GM21526 (cell line): ENCODE measurements at regions not wholly inside any gene's neighbourhood (a gene's known extent, or its start where the extent isn't known, plus 50 kb on each side); places are given as distances from the start of the nearest gene placed in this dataset.
"Not testable (repeated sequence)": the region's sequence is repeated elsewhere in the genome, so short reads cannot be mapped to it uniquely, and the experiment has no call there.

Experiments used
- ATAC-seq: cut with Tn5 transposase; IDR thresholded peaks from one replicate; pipeline ENCODE4 v1.9.1; 2021; ENCODE audit warnings: moderate library complexity; ENCODE audit not compliant: unreplicated experiment, low FRiP score

DNA sequence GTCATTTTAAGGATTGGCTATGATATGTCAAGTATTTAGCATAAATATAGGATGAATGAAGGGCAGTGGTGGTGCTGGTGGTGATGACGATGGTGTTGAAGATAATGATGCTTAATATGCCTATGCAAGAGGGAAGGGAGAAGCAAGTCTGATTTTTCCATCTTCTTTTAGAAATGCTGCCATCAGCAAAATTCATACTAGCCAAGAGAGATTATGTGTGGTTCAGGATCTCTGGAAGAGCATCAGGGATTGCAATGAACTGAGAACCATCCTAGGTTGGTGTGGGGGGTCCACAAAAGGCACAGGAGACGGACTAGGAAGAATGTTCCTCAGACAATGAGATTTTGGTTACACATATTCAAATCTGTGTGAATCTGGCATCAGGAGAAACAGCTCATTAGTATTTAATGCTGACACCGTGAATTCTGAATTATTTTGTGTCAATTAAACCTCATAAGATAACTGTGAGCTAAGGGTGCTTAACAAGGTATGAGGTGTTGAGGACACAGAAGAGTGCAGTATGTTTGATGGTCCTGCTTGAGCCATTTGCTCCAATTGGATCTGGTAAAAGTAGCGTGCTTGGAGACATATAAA, 1120.8 kb upstream of the GOT2 start:
- no peak for ATAC-seq

DNA sequence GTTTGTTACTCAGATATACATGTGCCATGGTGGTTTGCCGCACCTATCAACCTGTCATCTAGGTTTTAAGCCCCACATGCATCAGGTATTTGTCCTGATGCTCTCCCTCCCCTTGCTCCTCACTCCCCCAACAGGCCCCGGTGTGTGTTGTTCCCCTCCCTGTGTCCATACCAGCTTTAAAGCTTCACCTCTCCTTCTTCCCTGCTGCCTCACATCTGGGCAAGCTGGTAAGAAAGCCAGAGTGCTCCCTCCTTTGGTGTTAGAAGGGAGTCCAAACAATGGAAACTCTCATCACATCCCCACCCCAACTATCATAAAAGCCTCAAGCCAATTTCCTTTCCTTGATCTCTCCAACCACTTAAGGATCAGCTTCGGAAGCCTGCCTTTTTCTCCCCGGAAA, 1115.6 kb upstream of the GOT2 start:
- ATAC-seq = no peak

DNA sequence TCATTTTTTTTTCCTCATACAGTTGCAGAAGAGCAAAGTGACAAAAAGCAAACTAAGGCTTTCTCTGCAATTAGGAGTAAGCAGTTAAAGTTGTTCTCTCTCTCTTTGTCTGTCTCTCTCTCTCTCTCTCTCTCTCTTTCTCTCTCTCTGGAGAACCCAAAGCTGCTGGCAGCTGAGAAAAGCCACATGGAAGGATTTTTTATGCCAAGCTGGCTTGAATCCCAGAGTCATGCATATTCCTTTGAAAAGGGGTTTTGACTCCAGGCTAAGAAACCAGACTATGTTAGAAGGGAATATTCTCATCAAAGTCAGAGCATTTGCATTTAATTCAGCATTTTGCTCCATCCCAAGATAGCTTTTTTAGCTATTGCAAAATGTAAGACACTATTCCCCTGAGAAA, 1114.2 kb upstream of the GOT2 start:
- no peak for ATAC-seq

DNA sequence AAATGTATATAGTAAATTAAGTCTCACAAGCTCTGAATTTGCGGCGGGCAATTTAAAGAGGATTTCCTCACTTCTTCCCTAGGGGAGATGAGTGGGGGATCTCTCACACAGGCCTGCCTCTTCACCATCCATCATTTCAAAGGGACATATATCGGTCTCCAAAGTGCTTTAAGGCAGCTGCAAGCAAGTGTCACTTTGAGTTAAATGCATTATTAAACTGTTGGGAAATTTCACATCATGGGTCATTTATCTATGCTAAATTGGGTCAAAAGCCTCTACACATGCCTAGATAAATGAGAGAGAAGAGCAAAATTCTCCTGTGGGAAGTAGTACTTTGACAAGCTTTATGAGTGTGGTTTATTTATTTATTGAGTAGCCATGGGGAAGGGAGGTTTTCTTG, 1106.1 kb upstream of the GOT2 start:
- ATAC-seq = no peak

DNA sequence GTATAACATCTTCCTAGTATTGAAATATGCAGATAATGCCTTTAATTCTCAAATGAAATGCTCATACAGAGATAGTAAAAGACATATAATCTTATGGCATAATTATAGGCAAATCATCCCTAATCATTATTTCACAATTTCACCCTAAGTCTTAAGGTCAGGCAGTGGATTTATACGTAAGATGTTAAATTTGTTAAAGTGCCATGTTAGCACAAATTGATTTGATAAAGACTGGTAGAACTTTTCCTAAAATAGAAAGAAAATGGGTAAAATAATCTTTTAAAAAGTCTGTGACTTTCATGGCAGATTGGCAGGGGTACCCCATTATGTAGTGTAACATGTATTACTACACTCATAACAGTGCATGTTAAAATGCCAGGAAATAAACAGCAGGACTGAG, 1092.7 kb upstream of the GOT2 start:
- no peak for ATAC-seq

DNA sequence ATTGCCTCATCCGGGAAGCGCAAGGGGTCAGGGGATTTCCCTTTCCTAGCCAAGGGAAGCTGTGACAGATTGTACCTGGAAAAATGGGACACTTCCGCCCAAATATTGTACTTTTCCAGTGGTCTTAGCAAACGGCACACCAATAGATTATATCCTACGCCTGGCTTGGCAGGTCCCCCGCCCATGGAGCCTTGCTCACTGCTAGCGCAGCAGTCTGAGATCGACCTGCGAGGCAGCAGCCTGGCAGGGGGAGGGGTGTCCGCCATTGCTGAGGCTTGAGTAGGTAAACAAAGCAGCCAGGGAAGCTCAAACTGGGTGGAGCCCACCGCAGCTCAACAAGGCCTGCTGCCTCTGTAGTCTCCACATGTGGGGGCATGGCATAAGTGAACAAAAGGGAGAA, 1075.4 kb upstream of the GOT2 start:
- ATAC-seq = not testable (repeated sequence)

DNA sequence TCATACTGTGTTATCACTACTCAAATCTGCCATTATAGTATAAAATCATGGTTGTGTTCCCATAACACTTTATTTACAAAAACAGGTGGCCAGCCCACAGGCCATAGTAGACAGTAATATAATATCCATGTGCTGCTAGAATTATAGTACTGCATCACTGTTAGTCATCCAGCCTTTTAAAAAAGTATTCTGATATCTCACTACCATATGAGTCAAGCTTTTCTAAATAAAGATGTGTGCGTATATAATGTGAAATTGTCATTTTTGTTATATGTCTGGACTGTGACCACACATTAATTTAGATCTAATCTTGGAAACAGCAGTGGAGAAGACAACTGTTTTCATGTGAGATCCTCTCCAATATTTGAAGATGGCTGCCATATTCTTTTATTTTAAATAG, 1049.1 kb upstream of the GOT2 start:
- ATAC-seq = no peak

DNA sequence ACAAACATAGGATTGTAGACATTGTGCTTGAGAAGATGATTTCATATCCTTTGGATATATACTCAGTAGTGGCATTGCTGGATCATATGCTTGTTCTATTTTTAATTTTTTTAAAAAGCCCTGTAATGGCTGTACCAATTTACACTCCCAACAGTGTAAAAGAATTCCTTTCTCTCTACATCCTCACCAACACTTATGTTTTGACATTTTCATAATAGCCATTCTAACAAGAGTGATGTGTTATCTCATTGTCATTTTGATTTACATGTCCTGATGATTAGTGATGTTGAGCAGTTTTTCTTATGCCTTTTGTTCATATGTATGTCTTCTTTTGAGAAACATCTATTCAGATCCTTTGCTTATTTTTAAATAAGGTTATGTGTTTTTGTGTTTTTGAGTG, 1039.2 kb upstream of the GOT2 start:
- no peak for ATAC-seq

DNA sequence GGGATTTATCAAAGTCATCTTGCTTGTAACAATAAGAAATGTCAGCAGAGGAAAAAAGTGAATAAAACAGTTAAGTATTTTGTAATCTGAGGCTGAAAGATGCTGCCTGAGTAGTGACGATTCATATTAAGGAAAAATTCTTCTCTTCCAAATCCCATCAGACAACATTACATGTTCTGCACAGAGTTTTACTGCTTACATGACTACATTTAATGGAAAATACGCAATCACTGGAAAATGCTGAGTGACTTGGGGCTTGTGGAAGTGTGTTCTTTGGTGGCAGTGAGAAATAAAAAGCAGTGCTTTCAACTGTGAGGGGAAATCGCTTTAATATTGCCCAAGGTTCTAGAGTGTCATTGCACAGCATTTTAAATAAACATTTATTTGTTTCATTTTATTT, 1025.2 kb upstream of the GOT2 start:
- ATAC-seq = no peak

DNA sequence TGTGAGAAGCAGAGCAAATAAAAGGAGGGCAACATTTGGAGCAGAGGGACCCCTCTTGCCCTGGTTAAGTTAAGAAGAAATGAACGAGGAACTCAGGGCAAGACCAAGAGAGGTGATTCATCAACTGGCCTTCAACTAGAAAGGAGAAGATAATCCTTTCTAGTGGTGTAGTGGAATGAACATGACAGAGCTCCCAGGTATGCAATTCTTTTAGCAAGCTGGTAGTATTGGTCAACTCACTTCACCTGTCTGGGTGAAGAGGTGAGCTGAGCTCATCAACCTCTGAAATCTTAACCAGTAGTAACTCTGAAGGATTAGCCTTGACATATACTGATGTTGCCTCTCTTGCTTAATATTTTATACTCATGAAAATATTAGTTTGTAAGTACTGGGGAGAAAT, 1024.7 kb upstream of the GOT2 start:
- ATAC-seq = no peak

DNA sequence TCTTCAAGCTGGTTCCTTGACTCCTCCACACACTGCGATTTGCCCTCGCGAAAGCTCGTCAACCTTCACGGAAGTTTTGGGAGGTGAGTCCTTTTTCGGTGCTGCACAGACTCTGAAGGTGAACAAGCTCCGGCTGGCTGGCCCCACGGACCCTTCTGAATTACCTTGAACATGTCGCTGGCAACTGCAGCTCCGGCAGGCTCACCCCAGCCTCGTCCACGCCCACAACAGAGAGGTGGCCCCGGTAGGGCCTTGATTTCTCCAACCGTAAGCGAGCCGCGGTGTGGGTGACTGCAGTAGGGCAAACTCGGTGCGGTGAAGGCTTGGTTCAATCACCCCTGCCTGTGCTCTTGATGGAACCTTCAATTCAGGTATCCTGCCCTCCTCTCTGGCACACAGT, 1020.7 kb upstream of the GOT2 start:
- ATAC-seq = no peak

DNA sequence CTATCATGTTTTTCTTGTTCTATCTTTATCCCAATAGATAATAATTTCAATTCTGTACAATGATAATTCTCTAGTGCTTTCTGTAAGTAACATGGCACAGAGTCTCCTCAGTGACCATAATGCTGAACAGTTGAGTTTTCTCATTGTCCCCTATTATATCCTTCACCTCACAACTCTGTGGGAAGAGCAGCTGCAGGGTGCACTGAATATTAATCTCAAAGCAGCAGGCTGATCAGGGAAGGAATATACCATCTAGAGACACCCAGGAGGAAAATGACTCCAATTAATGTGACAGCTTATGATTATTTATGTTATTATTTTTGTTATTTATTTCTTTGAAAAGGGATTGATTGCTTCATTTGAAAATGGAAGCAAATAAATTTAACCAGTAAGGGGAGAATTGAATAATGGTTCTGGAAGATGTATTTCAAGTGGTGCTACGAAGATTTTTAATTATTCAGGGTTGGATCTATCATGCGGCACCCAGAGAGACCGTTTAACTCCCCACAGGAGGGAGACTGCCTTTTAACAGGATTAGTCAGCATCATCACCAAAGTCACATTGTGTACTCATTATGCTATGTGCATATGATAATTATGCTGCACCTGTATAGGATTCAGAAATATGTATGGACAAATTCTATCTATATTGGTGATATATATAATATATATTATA, 1015.7 kb upstream of the GOT2 start:
- no peak for ATAC-seq

DNA sequence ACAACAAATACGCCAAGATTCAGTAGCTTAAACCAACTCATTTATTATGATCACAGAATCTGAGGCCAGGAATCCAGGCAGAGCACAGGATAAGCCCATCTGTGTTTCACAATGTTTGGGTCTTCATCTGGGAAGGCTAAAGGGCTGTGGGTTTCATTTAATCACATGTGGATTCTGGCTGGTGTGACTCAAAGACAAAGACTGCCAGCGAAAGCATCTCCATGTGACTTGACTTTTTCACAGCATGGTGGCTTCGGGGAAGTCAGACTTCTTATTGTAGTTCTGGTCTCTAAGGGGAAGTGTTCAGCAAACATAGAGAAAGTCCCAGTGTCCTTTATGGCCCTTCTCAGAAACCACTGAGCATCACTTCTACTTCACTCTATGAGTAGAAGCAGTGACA, 1014.4 kb upstream of the GOT2 start:
- no peak for ATAC-seq

DNA sequence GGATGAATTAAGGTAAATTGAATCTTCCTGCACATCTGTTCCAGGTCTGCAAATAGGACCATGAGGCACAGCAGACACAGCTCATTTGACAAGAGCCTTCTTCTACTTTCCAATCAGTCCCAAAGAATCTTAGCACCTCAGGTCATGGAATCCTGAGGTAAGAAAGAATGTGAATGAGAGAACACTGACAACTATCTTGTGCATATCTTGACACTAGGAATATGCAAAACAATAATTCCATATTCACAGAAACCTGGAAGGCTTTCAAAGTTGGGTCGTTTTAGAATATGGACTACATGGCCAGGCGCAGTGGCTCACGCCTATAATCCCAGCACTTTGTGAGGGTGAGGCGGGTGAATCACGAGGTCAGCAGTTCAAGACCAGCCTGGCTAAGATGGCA, 1009.4 kb upstream of the GOT2 start:
- no peak for ATAC-seq

DNA sequence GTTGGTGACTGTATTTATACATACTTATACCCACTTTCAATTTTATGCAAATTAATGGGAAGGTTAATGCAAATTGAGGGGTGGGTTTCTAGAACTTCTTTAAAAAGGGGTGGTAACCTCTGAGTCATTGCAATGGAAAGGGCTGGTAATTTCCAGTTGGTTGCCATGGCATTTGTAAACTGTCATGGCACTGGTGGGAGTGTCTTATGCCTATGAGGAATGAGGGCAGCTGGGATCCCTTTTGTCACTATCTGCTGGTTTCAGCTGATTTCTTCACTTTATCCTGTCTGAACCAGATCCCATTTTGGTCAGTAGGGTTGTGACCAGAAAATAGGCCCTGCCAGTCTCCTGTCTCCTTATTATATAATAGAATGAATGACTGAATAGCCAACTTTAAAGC, 1006.7 kb upstream of the GOT2 start:
- ATAC-seq = no peak

DNA sequence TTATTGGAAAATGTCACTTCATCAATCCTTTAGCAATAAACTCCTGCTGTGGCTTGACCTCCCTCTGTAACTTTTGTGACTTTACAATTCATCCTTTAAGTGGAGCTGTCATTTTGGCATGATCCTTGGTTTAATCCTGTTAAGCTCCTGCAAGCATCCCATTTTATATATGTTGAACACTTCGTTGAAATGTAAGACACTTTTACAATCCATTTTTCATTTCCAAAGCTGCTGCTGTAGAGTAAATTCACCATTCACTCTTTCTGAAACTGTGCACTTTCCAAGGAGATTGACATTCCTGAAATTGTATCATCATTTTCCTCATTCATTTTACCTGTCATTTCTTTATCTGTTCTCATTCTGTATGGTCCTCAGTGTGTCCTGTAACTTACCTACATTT, 1003.2 kb upstream of the GOT2 start:
- no peak for ATAC-seq

DNA sequence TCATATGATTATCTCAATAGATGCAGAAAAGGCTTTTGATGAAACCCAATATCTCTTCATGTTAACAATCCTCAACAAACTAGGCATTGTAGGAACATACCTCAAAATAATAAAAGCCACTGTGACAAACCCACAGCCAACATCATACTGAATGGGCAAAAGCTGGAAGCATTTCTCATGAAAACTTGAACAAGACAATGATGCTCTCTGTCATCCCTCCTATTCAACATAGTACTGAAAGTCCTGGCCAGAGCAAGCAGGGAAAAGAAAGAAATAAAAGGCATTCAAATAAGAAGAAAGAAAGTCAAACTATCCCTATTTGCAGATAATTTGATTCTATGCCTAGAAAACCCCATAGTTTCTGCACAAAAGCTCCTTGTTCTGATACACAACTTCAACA, 999.2 kb upstream of the GOT2 start:
- no peak for ATAC-seq

DNA sequence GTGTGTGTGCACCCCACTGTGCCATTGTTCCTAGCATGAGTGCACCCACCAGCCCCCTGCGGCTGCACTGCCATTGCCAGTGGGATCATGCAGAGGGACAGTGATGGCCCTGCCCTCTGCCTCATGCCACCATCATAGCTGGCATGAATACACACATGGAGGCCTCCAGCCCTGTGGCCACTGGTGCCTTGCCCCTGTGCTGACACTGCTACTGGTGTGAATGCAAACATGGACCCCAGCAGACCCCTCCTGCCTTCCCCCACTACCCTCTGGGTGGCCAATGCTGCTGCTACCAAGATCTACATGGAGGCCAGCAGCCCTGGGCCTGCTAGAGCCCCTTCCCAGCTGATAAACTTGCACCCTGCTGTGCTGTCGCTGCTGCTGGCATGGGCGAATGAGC, 995.5 kb upstream of the GOT2 start:
- ATAC-seq = no peak

DNA sequence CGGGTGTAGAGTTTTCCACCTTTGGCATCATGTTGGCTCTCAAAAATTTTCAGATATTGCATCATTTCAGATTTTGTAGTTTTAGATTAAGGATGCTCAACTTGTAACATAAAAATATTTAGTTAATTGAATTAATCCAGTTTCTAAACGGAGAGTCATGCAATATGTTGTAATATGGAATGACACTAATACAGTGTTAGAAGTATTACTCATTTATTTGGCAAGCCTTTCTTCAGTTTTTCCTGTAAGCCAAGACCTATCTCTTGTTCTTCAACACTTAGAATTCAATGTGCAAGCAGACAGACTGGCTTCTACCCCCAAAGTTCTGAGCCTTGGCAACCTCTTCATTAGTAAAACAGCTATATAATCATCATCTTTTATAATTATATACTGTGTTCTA, 985.0 kb upstream of the GOT2 start:
- no peak for ATAC-seq

DNA sequence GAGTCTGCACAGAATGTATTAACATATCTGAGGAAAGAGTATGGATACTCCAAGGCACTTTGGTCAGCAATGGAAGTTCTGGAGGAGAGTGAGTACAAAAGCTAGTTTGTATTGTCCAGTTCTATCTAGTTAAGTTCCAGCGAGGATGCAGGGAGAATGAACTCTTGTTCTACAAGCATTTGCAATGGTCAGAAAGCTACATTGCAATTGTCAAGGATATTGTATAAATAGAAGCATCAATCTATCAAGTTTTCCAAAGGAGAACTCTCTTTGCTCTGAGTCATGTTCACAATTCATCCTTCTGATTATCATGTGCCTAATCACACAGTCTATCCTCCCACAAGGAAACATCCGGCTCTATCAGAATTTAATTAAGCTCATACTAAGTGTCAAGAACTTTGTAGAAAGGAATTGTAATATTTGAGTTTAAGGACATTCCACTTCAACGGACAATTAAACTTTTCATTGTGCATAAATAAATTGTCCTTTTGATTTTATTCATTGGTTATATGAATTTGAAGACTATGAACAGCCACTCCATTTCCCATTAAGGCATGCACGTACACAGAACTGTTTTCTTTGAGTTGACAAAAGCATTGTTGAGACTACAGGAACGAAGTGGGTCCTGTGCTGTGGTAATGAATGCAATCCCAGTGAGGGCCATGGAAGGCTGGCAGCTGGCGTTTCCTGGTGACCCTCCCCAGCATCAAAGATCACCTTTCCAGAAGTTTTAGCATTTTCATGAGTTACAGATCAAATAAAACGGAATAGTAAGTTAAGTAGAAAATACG, 973.5 kb upstream of the GOT2 start:
- ATAC-seq = no peak

DNA sequence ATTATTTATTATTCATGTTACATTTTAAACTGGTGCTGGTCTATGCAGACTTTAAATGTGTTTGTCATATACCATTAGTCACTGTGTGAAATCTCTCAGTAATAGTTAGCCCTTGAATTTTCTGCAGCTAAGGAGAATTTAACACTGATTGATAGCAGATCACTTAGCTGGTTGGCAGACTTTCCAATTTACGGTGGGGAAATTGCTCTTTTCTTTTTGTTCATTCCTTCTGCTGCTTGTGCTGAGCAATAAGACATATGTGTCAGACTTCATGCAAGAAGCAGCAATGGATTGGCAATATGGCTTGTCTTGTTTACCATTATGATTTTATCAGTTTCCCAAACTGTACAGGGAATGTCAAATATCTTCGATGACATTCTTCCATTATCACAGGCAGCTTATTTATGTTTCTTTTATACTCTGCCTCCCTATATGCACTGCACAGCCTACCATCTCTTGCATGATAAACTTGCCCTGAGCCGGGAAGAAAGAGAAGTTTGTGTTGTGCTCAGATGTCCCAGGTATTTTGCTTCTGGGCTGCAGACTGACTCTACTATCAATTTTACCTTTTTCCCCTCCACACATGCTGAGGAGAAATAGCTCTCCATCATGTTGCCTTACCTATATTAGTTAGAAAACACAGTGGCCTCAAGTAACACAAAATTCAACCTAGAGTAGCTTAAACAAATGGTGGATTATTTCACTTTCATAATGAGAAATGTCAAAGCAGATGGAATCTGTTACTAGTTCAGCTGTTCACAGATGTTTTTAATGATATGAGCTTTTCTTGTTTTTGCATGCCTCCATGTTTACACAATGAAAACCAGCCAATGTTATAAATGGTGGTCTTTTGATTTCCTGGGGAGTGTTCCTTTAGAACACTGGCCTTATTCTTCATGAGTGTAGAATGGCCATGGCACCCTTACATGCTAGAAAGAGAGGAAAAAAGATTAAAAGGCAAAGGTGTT, 968.1 kb upstream of the GOT2 start:
- no peak for ATAC-seq
